SHP77 (cell line): ENCODE measurements at regions not wholly inside any gene's neighbourhood (a gene's known extent, or its start where the extent isn't known, plus 50 kb on each side); places are given as distances from the start of the nearest gene placed in this dataset.
"Not testable (repeated sequence)": the region's sequence is repeated elsewhere in the genome, so short reads cannot be mapped to it uniquely, and the experiment has no call there.

Experiments
- DNase-seq, 2 experiments: peaks; one replicate each; lab custom pipeline; 2025; lab: John Stamatoyannopoulos, UW

DNA sequence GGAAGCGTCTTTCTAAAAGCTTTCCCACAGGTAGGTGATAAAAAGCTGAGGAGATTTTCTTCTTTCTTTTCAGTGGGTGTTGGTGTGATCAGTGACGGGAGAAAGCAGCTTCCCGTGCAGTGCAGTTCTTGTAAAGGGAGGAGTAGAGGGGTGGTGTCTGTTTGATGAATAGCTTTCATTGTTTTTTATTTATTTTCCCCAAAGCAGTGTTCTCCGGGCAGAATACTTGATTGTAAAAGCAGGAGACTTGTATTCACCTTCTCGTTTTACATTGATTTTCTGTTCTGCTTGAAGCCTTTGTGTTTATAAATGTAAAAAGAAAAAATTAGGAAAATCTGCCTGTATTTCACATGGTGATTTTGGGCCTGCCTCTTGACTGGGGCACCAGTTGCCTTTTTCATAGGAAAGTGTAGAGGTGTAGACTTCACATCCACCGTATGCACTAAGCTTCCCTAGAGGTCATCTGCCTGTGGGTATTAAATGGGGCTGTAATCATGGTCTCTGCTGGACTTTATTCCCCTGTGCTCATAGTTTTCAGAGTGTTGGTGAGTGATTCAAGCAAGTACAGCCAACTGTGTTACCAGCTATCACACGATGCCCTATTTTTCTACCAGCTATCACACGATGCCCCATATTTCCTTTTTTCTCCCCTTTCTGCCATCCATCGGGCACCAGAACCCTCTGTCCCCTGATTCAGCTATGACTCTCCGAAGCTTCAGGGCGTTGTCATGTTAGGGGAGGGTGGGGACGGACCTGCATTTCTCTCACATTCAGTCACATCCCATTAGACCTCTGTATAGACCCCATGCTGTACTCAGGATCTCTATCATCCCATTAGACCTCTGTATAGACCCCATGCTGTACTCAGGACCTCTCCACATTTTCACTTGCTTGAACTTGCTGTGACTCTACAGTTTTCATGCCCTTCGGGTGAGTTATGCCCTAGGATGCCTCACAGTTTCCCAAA lies 526.5 kb downstream of the TRIML1 start:
- no peak for DNase-seq

DNA sequence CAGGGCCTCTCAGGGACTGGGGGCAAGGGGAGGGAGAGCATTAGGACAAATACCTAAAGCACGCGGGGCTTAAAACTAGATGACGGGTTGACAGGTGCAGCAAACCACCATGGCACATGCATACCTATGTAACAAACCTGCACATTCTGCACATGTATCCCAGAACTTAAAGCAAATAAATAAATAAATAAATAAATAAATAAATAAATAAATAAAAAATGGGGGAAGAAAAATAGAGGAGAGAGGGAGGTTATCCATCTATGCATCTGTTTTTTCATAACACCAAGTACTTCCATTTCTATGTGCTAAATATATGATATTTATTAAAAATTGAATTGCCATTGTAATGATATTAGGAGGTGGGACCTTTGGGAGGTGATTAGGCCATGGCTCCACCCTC lies 539.5 kb downstream of the TRIML1 start:
- DNase-seq, result not testable (repeated sequence)

DNA sequence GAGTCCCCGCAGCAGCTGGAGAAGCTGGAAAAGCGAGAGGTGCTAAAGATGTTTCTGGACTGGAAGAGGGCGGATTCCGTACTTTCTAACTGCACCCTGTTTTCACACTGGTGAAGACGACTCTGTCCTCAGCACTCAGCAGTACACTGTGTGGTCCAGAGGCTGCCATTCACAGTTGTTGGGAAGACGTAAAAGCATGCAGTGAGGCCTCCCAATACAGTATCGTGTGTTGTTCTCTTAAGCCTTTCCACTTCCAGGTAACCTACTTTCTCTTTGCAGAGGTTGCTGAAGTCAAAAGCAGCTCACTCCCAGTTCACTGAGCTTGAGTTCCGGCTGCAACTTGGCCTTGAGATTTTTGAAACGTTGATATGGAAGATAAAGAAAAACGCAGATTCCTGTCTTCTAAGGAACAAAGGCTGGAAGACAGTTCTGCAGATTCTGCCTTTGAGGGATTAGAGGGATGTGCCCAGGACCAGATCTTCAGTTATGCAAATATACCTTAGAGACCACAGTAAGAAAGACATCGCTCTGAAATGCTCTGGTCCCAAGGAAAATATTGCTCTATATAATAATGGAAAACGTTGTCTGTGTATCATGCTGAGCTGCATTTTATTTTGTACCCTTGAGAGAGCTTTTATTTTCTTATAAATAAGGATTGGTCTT lies 540.9 kb downstream of the TRIML1 start:
- DNase-seq, result no peak

GRCh38 chr4:188680667-188681063 lies 541.4 kb downstream of the TRIML1 start:
- DNase-seq, result no peak

- DNase-seq, result no peak
Measured at GRCh38 chr4:188682321-188682720, 543.1 kb downstream of the TRIML1 start.

GRCh38 chr4:188683571-188683970 lies 544.3 kb downstream of the TRIML1 start:
- DNase-seq, result no peak

- no peak for DNase-seq
Measured at GRCh38 chr4:188688956-188689355, 549.7 kb downstream of the TRIML1 start.

GRCh38 chr4:188691811-188692210 lies 552.6 kb downstream of the TRIML1 start:
- no peak for DNase-seq

- DNase-seq, result no peak
Measured at GRCh38 chr4:188695261-188695660, 556.0 kb downstream of the TRIML1 start.

- DNase-seq, result no peak
Measured at GRCh38 chr4:188697243-188697642, 558.0 kb downstream of the TRIML1 start.

DNA sequence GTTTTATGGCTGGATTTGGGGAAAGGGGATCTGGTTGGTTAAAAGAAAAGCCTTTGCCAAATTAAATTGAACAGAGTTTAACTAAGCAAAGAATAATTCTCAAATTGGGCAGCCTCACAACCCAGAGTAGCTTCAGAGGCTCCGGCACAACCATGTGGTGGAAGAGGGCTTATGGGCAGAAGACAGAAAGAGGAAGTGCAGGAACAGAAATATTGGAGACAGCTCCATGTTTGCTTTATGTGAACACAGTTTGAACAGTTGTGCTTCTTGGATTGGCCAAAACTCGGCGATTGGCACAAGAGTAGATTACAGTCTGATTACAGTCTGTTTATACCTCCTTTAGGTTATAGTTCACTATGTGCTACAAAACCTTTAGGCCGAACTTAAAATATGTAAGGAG lies 562.7 kb downstream of the TRIML1 start:
- DNase-seq, result no peak

- no peak for DNase-seq
Measured at GRCh38 chr4:188704288-188704687, 565.0 kb downstream of the TRIML1 start.

DNA sequence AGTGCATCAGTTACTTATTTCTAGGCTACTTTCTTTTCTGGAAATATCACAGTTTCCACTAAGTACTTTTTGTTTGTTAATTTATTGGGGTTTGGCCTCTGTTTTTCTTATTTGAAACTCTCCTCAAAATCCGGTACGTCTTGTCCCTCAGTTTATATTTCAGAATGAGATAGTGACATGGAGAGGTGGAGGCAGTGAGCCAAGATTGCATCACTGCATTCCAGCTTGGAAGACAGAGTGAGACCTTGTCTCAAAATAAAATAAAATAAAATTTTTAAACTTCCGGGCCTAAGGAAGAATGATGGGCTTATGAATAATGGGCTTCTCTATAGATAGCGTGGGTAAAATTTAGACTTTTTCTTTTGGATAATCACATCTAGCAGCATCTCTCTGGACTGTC lies 567.8 kb downstream of the TRIML1 start:
- no peak for DNase-seq

DNA sequence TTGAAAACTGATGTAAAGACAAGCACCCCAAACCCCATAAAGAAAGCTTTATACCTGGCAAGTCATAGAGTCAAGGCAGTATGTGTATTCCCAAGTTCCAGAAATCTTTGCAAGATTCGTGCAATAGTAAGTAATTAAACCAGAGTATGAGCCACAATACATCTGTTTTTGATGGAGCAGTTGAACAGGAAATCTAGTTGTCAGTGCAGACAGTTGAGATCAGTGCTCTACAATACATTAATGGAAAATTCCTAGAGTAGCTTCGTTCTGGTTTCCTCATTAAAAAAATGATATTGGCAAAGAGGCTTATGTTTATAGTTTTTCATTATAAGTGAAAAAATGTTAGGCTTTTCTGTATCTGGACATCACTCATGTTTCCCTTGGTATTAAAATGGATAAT lies 575.3 kb downstream of the TRIML1 start:
- DNase-seq, result no peak

DNA sequence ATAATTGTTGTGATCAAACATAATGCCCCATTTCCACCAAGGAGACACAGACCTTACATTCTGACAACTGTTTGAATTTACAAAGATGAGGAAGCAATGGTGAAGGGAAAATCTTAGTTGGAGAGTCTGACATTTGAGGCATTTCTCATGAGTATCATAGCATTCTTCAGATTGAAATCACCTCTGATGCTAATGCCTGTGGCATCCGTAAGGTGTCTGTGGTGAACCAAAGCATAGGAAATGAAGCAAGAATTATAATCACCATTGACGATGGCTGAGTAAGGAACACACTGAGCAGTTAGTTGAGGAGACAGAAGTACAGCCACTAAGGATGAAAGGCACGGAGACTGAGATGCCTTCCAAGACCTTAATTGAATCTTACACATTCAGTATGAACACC lies 575.7 kb downstream of the TRIML1 start:
- DNase-seq, result no peak

DNA sequence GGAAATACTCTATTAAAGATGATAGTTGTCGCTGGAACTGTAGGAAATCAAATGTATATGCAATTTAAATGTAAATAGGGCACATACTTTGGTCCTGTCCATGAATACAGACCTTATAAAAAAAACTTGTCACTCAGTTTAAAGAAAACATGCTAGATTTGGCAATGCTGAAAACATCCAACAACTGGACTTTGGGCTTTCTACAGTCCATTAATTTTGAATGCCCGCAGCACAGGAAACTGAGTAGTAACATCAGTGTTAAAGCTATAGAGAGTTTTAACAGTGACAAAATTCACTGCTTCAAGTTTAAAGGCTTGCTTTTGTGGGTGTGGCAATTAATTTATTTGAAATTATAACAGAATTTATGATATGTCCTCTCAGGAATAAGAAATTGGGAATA lies 578.4 kb downstream of the TRIML1 start:
- DNase-seq, result no peak

GRCh38 chr4:188719794-188720193 lies 580.6 kb downstream of the TRIML1 start:
- no peak for DNase-seq

GRCh38 chr4:188722911-188723310 lies 583.7 kb downstream of the TRIML1 start:
- DNase-seq, result no peak

- DNase-seq, result no peak
Measured at GRCh38 chr4:188727746-188728145, 588.5 kb downstream of the TRIML1 start.

- DNase-seq, result no peak
Measured at GRCh38 chr4:188728359-188728758, 589.1 kb downstream of the TRIML1 start.

- DNase-seq, result no peak
Measured at GRCh38 chr4:188732131-188732530, 592.9 kb downstream of the TRIML1 start.

GRCh38 chr4:188735082-188735481 lies 595.8 kb downstream of the TRIML1 start:
- DNase-seq, result no peak

GRCh38 chr4:188737251-188738002 lies 598.2 kb downstream of the TRIML1 start:
- no peak for DNase-seq
